SW480 (cell line): ENCODE measurements at regions not wholly inside any gene's neighbourhood (a gene's known extent, or its start where the extent isn't known, plus 50 kb on each side); places are given as distances from the start of the nearest gene placed in this dataset.

Experiments
- DNase-seq: peaks from one replicate; pipeline ENCODE4 v3.0.0-alpha.2; 2016; ENCODE audit warnings: low spot score

DNA sequence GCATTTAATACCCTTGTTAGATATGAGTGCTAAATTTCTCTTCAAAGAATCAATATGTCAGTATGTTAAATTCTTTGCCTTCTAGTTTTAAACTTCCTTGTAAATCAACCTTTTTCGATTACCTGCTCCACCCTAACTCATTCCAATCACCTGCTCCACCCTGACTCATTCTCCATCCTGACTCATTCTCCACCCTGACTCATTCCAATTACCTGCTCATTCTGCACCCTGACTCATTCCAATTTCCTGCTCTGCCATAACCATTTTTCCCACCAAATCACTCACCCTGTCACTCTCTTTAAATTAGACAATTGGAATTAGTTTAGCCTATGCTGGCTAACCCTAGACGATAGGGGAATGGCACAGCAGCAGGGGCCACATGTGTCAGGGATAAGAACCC, 519.5 kb upstream of the LRRC4C start:
- DNase-seq, result peak; percentile 36

DNA sequence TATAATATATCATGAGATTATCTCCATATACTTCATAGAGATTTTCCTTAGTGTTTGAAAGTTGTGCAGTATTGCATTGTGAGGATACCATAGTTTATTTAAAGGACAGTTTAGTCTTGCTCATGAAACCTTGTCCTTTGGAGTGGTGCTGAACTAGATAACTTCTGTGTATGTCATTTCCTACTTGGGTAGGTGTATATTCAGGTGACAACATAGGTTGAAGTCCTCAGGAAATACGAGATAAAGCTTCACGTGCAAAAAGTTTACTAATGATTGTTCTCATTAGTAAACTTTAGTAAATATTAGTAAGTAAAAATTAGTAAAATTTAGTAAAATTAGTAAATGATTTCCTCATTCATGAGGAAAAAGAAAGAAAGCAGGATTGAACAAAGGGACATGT, 521.3 kb upstream of the LRRC4C start:
- DNase-seq, result no peak

DNA sequence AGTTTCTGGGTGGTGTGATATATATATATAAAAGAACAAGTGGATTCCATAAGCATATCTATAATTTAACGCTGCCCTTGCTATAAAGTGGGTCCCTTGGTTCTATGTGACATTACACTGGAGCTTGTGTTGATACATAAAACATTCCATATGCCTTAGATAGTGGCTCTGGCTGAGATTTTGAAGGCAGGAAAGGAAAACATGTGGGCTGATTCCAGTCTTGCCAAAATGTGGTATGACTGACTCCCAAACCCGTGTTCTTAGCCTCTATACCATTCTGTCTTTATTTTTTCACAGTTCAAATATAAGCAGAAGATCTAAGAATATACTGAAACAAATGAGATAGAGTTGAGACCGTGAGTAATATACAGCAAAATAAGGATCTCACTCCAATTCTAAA, 522.8 kb upstream of the LRRC4C start:
- DNase-seq, result no peak

DNA sequence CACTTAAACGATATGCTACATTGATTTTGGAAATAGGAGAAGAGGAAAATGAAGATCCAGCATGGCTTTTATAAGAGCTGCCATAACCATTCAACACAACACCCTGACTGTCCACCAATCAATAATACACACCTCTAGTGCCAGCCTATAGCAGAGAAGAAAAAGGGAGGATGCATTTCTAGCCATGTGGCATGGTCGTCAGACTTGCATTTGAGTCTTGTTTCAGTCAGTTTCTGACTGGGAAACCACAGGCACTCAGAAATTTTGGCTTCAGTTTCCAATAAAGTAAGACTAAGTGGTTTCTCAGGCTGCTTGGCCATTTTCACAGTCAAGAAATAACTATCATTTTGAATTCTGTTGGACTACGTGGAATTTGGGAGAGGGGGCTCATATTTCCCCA, 523.5 kb upstream of the LRRC4C start:
- no peak for DNase-seq

DNA sequence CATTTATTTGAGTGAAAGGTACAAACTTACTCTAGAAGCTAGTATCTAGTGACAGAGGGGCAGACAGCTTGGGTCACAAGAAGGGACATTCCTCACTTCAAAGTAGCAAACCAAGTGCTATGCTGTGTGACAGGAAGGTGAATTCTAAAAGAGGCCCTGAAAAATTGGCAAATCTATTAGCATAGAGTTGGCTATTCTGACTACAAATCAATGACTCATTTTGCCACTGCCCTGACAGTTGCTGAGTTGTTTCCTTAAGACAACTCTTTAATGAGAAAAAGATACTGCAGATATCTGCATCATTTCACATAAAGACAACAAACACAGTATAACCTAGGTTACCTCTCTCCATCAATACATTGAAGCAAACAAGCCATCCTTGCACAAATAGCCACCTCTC, 524.0 kb upstream of the LRRC4C start:
- DNase-seq, result no peak

DNA sequence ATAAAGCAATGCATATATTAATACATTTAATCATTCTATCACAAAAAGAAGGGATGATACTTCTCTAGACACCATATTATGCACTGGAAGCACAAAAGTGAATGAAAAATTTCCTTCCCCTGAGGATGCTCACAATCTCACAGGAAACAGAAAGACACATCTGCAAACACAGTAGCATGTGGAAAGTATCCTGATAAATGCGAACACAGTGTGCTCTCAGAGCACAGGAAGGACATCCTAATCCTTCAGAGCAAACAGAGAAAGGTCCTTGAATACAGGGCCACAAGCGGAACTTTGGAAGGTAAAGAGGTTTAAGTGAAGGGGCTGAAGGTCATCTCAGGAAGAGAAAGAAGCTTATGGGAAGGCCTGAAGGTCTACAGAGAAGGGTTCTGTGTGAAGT, 524.6 kb upstream of the LRRC4C start:
- DNase-seq, result no peak

DNA sequence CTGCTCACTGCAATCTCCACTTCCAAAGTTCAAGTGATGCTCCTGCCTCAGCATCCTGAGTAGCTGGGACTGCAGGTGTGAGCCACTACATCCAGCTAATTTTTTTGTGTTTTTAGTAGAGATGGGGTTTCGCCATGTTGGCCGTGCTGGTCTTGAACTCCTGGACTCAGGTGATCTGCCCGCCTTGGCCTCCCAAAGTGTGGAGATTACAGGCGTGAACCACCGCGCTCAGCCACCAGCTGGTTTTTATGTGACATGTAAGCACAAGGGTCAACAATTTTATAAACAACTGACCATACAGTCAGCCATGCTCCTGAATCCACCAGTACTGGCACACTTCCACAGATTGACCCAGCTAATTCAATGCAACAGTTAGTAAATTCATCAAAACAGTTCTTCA, 526.3 kb upstream of the LRRC4C start:
- DNase-seq, result no peak

DNA sequence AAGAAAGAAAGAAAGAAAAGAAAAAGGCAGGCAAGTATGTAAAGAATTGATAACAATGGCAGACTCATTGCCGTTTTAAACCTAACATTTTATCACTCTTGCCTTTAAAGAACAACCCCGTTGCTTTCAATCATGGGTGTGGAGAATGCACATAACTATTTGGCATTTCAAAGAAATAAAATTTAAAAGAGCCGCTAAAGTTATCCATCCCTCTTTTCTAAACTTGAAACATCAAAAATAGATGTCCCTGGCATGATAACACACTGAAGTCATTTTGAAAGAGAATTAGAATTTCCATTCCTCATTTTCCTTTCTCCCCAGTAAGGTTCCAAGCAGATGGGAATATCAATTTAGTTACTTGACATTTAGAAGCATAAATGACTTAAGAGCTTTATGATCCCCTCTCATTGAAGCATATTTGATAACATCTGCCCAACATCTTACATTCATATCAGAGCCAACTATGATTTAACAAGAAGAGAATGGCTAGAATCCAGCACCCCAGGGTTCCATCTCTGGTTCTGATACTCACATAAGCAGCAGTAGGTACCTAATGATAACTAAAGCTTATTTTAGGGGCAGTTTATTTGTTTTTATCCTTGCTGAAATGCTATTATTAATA, 529.6 kb upstream of the LRRC4C start:
- DNase-seq, result no peak

DNA sequence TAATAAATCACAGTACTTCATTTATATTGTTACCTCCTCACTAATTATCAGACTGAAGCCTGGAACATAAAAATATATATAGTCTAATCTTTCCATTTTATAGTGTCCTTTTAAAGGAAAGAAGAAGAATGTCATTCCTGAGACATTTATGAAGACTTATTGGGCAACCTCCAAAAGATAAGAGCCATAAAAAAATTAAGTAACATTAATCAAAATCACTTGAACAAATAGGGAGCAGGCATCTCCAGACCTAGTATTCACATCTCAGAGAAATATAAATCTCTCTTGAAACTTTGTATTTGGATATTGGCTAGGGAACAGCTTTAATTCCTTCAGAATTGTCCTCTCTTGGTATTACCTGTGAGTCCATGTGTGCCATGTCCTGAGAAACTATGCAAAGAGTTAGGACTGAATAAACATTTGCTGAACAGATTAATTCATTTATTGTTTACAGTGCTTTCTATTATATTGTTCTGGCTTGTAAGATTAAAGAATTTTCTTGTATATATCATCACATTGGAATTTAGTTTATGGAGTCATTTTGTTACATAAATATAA, 530.5 kb upstream of the LRRC4C start:
- no peak for DNase-seq

DNA sequence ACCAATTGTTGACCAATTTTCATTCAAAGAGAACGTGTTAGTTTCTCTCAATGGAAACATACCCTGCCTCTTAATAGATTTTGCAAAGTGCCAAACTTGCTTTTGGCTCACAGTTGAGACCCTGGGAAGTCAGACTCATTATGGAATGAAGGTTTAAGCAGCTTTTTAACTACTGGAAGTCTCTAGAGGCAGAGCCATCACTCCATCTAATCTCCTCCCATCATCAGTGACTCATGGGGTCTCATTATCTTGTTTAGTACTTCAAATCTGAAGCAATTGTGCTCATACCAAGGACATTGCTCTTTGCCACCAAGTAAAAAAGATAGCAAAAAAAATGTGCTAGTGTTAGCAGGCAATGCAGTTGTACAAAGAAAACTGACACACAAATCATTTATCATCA, 537.1 kb upstream of the LRRC4C start:
- no peak for DNase-seq

DNA sequence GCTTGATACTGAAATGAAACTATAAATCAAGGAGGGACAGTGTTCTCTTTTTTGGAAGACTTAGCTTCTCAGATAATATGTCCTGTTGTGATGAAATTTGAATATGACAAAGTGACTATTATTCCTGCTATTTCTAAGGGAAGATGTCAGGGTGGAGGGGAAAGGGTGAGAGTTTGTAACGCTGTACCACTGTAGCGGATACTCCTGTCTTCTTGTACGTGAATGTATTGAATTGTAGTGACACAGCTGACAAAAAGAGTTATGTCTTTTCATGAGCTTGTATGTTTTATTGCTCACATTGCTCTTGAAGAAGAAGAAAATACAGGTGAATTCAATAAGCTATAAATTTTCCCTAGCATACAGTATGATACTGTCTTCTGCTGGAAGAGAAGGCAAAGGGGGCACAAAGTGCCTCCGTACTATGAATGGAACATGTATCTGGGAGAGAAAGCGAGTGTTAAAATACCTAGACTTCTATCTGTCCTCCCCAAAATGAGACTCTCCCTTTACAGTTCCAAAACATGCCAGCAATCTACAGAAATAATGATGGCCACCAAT, 538.5 kb upstream of the LRRC4C start:
- no peak for DNase-seq

DNA sequence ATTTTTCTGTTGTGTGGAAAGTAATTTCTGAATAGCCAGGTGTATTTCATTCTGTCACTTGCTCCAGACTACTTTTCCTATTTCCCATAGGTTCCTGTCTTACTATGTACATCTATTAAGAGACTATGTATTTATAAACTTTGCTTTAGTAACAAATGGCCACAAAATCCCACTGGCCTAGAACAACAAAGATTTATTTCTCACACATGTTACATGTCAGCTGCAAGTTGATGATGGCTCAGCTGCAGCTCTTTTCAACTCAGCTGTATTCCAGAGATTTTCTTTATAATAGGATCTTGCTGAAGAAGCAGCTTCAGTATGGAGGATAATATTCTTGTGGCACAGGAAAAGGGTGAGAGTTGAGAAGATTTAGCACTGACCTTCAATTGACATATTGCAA, 539.6 kb upstream of the LRRC4C start:
- DNase-seq, result no peak

DNA sequence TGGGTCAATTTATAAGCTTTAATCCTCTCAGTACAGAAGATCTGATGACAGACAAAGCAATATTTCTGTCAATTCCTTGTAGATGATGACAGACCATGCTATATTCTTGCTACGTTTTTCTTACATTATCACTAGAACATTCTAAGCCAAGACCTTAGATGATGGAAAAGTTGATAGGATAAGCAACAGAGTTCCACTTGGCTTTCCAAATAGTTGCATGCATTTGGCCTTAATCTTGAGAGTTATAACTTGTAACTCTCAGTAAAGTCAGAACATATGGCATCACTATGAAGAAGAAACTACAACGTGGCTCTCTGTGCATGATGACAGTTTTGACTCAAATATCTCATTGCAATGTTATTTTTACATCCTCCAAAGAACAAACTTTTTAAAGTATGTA, 544.3 kb upstream of the LRRC4C start:
- DNase-seq, result no peak

DNA sequence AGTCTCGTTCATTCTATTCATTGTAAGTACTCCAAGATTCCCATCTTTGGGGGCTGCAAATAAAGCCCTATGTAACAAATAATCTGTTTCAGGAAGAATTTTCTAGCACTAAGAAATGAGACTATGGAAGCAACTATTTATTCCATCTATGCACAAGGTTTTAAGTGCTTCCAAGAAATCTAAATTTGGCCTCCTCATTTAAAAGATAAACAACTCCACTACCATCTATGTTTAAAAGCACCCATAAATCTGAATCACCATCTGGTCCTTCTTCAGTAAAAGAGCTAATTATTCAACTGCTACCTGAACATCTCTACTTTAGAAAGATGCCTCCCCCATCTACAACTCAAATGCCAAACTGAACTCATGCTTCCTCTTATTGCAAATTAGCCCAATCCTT, 547.3 kb upstream of the LRRC4C start:
- no peak for DNase-seq

DNA sequence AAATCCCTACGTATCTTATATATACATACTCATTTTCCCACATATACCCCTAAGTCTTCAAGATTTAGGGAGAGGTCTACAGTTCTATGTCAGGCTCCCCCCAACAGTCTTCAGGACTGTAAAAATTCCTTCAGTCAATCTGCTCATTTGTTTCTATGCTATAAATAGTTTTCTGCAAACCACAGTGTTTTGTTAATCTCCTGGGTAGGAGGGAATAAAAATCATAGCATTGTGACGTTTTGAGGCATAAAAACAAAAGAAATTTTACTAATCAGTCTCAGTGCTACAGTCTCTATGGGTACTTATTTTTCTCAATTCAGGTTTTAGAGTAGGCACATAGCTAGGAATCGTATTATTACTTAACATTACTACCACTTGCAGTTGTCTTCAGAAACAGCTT, 552.8 kb upstream of the LRRC4C start:
- DNase-seq, result no peak

DNA sequence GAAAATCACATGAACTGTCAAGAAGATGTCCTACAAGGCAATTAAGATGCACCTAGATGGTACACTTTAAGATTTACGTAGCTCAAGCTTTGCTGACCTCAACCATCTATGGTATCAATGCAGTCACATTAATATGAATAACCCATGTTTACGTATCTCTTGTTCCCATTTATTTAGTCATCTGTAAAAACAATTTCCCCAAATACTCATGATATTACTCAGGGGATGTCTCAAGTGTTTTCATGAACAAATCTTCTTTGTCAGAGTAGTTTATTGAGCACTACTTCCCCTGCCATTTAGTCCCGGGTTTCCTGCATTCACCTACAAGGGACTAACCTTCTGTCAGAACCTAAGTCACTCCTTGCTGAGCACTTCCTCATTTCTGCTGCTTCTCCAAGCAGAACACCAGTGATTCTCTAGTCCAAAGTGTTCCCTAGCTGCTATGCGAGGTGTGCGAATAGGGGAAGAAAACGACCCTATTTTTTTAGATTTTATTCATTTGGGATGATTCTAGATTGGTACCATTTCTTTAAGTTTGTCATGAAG, 554.3 kb upstream of the LRRC4C start:
- no peak for DNase-seq

DNA sequence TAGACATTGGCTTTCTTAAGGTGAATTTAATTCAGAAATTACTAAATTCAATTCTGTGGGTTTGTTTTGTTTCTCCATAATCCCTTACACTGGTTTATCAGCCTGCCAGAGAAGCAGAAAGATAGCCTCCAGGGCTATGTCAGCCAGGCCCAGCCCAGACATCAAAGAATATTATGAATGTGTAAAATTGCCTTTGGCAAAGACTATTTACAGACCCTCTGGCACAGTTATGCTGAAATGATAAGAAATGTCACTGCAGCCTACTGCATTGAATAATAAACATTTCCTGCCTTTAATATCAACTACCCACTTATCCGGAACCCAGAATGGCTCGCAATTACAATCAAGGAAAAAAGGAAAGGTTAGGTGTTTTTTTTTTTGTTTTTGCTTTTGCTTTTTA, 562.5 kb upstream of the LRRC4C start:
- no peak for DNase-seq

DNA sequence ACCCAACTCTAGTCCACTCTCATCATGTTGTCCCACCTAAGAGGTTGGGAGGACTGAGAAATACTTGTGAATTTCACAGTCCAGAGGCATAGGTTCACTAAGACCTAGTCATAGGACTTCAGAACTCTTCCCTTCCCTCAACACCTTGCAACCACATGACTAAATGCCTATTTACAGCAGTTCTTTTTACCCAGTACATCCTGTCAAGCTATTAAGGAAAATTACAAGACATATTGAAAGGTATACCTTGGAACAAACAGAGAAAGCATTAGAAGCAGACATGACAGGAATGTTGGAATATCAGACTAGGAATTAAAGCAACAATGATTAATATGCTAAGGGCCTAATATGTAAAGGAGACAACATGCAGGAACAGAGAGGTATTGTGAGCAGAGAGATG, 563.8 kb upstream of the LRRC4C start:
- DNase-seq, result no peak

DNA sequence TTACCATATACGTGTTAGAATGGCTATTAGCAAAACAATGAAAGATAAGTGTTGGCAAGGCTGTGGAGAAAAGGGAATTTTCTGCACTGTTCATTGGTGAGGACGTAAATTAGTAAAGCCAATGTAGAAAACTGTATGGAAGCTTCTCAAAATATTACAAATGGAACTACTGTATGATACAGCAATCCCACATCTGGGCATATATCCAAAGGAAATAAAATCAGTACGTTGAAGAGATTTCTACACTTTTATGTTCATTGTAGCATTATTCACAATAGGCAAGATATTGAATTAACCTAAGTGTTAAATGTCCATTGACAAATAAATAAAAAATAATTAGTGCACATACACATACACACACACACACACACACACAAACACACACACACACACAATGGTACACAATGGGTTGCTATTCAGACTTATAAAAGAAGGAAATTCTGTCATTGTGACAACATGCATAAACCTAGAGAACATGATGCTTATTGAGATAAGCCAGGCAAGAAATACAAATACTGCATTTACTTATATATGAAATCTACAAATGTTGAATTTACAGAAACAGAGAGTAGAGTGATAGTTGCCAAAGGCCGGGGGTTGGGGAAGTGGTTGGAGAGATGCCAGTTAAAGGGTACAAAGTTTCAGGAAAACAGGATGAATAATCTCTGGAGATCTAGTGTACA, 565.8 kb upstream of the LRRC4C start:
- no peak for DNase-seq

DNA sequence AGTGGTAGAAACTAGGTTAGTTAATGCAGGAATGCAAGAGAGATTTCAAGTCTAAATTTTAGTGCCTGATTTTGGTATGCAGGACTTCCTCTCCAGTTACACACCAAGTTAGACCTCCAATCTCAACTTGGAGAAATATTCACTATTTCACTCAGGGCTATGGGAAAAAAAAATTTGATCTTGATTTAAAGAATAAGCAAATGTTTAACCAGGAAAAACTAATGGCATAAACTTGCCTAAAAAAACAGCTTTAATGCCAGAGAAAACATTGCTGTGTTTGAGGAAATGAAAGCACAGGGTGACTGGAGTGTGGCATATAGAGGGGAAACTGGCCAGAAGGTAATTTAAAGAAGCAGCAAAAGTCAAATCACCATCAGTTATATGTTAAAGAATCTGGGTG, 575.4 kb upstream of the LRRC4C start:
- DNase-seq, result no peak

DNA sequence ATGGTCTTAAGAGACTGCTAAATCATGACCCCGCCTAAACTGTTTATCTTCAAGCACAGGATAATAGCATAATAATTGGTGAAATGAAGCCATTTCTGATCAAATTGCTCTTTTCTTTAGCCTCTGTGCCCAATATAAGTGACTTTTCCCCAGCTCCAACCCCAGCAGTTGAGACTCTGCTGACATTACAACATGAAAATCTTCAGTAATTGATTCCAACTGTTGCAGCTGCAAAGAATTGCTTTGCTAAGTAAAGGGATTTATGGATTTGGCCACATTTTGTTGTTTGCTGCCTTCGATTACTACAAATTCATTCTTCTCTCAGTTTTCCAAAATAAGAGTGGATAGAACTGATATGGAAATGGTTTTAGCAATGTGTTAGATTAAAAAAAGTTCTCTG, 576.7 kb upstream of the LRRC4C start:
- DNase-seq, result no peak

DNA sequence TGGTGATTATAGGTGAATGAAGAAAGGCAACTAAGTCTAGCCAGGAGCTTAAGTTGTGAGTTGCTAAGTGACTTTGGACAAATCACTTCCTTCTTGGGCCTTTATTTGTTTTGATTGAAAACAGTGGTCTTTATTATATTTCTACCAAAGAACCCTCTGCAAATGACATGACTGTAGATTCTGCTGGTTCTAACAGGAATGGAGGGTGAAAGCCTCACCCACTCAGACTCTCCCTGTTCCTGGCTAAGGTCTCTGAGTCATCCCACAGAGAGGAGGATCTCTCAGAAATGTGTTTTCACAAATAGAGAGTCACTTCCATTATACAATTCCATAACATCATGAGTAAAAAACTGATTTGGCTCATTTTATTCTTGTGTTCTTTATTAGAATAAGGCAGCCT, 583.9 kb upstream of the LRRC4C start:
- DNase-seq, result no peak
